MM.1S (cell line): ENCODE measurements at regions not wholly inside any gene's neighbourhood (a gene's known extent, or its start where the extent isn't known, plus 50 kb on each side); places are given as distances from the start of the nearest gene placed in this dataset.

Experiments used
- DNase-seq: peaks from one replicate; pipeline ENCODE4 v3.0.0-alpha.2; 2015
- H2AFZ ChIP-seq: fragments of 300-600 bp; sonication (generic); 2 replicates; pipeline ENCODE4 v1.6.0; 2016; ENCODE audit warnings: antibody characterized with exemption, low read length
- H3F3A ChIP-seq: fragments of 300-600 bp; sonication (generic); 2 replicates; pipeline ENCODE4 v1.6.1; 2016; ENCODE audit warnings: mild to moderate bottlenecking, antibody characterized with exemption, low read length, moderate library complexity, mixed read lengths; ENCODE audit not compliant: insufficient read depth
- H3K27ac ChIP-seq: fragments of 300-600 bp; sonication (generic); 2 replicates; pipeline ENCODE4 v1.5.1; 2016; ENCODE audit warnings: mild to moderate bottlenecking, low read length
- H3K27me3 ChIP-seq: fragments of 300-600 bp; sonication (generic); replicated peaks from 2 replicates; pipeline ENCODE4 v1.6.0; 2016; ENCODE audit warnings: low read length; ENCODE audit not compliant: insufficient read depth
- H3K36me3 ChIP-seq: fragments of 300-600 bp; sonication (generic); replicated peaks from 2 replicates; pipeline ENCODE4 v1.6.1; 2016; ENCODE audit warnings: mild to moderate bottlenecking, low read length, mixed read lengths; ENCODE audit not compliant: insufficient read depth
- H3K4me1 ChIP-seq: fragments of 300-600 bp; sonication (generic); 2 replicates; pipeline ENCODE4 v1.6.1; 2016; ENCODE audit warnings: low read length, mixed read lengths
- H3K4me2 ChIP-seq: fragments of 300-600 bp; sonication (generic); 2 replicates; pipeline ENCODE4 v1.6.0; 2016; ENCODE audit warnings: low read depth, low read length
- H3K4me3 ChIP-seq: fragments of 300-600 bp; sonication (generic); 2 replicates; pipeline ENCODE4 v1.5.1; 2016; ENCODE audit warnings: low read length, mixed read lengths
- H3K79me2 ChIP-seq: fragments of 300-600 bp; sonication (generic); 2 replicates; pipeline ENCODE4 v1.6.1; 2016; ENCODE audit warnings: mixed run types, low read length, mixed read lengths
- H3K9ac ChIP-seq: fragments of 300-600 bp; sonication (generic); 2 replicates; pipeline ENCODE4 v1.6.1; 2016; ENCODE audit warnings: low read length, mixed read lengths
- H3K9me2 ChIP-seq: fragments of 300-600 bp; sonication (generic); replicated peaks from 2 replicates; pipeline ENCODE4 v1.6.1; 2016; ENCODE audit warnings: mild to moderate bottlenecking, low read length, mixed read lengths; ENCODE audit not compliant: insufficient read depth
- H3K9me3 ChIP-seq: fragments of 300-600 bp; sonication (generic); replicated peaks from 2 replicates; pipeline ENCODE4 v1.6.1; 2016; ENCODE audit warnings: mild to moderate bottlenecking, low read length, mixed read lengths; ENCODE audit not compliant: insufficient read depth
- H4K20me1 ChIP-seq: fragments of 300-600 bp; sonication (generic); 2 replicates; pipeline ENCODE4 v1.6.1; 2016; ENCODE audit warnings: mild to moderate bottlenecking, low read length, moderate library complexity, mixed read lengths; ENCODE audit not compliant: insufficient read depth
- CTCF ChIP-seq: fragments of 300-600 bp; sonication (generic); IDR thresholded peaks from 2 replicates; pipeline ENCODE4 v1.5.1; 2016; ENCODE audit warnings: antibody characterized with exemption, low read length, mixed read lengths
- EZH2 ChIP-seq: fragments of 300-600 bp; sonication (generic); optimal IDR thresholded peaks from 2 replicates; pipeline ENCODE3; 2017; ENCODE audit warnings: low read depth, mild to moderate bottlenecking, antibody characterized with exemption, low read length, mixed read lengths
- EZH2phosphoT487 ChIP-seq: fragments of 300-600 bp; sonication (generic); IDR thresholded peaks from 2 replicates; pipeline ENCODE4 v1.6.1; 2018; ENCODE audit warnings: antibody characterized with exemption, low read length

DNA sequence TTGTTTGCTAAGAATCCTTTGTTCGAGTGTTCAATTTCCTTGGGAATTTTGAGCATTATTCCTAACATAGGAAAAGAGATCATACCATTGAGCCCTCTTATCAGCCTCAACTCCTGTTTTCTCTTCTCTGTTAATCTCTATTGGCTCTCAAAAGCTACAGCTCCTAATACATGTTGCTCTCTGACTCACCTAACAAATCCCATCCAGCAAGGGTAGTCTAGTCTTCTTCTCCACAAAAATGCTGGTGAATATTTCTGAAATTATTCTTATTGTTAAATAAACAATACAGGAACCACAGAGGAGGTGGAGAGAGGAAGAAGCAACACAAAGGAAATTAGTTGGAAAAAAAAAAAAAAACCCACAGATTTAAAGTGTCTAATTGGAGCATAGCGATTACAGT, 325.8 kb upstream of the NAALADL2 start:
- Histone ChIP-seq H3F3A (no peaks in the 10 kb centered on the region), H3K9me3 (no peaks in the 10 kb centered on the region), H2AFZ (no peak overlapping the region), H3K27ac (no peak overlapping the region), H4K20me1 (no peaks in the 10 kb centered on the region), H3K27me3 (no peaks in the 10 kb centered on the region), H3K79me2 (no peaks in the 10 kb centered on the region), H3K4me2 (no peak overlapping the region), H3K9me2 (no peaks in the 10 kb centered on the region), H3K36me3 (no peaks in the 10 kb centered on the region), H3K9ac (no peak overlapping the region), H3K4me1 (no peaks in the 10 kb centered on the region), H3K4me3 (no peak overlapping the region)
- DNase-seq = no peak
- TF ChIP-seq EZH2 = no peak
- no peak for TF ChIP-seq EZH2phosphoT487
- TF ChIP-seq CTCF = no peak

DNA sequence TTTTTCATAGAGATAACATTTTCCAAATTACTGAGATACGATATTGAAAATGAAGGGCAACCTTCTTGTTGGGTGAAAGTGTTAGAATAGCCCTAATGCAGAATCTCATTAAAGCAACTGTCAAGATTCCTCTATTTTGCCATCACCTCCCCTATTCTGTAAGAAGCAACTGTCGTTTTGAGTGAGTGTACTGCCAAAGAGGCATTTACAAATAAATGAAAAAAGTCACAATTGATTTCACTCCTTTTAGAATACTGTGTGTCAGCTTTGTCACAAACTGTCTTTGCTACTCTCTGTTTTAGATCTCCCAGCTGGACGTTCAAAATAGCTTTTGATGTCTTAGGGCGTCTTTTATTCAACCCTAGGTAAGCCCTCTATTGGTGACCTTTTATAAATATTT, 322.8 kb upstream of the NAALADL2 start:
- no peaks in the 10 kb centered on the region for H3K79me2 ChIP-seq
- H3K4me1 ChIP-seq = no peaks in the 10 kb centered on the region
- H3K27me3 ChIP-seq = no peaks in the 10 kb centered on the region
- H3K27ac ChIP-seq = no peak overlapping the region
- H2AFZ ChIP-seq = no peak overlapping the region
- no peak overlapping the region for H3K4me3 ChIP-seq
- H3K9me2 ChIP-seq = no peaks in the 10 kb centered on the region
- no peak for TF ChIP-seq EZH2
- TF ChIP-seq CTCF = no peak
- TF ChIP-seq EZH2phosphoT487 = no peak
- no peaks in the 10 kb centered on the region for H4K20me1 ChIP-seq
- no peak for DNase-seq
- H3K4me2 ChIP-seq = no peak overlapping the region
- no peaks in the 10 kb centered on the region for H3K9me3 ChIP-seq
- no peaks in the 10 kb centered on the region for H3F3A ChIP-seq
- H3K9ac ChIP-seq = no peak overlapping the region
- no peaks in the 10 kb centered on the region for H3K36me3 ChIP-seq

GRCh38 chr3:174538151-174538550, 321.0 kb upstream of the NAALADL2 start:
- no peak overlapping the region for H2AFZ ChIP-seq
- no peaks in the 10 kb centered on the region for H3K9me2 ChIP-seq
- no peaks in the 10 kb centered on the region for H3K36me3 ChIP-seq
- no peaks in the 10 kb centered on the region for H3K27me3 ChIP-seq
- no peak overlapping the region for H3K27ac ChIP-seq
- no peaks in the 10 kb centered on the region for H3K9me3 ChIP-seq
- no peaks in the 10 kb centered on the region for H4K20me1 ChIP-seq
- no peak overlapping the region for H3K9ac ChIP-seq
- H3F3A ChIP-seq = no peaks in the 10 kb centered on the region
- no peaks in the 10 kb centered on the region for H3K4me1 ChIP-seq
- no peak overlapping the region for H3K4me3 ChIP-seq
- TF ChIP-seq EZH2 = no peak
- TF ChIP-seq EZH2phosphoT487 = no peak
- no peak for TF ChIP-seq CTCF
- no peak for DNase-seq
- no peaks in the 10 kb centered on the region for H3K79me2 ChIP-seq
- H3K4me2 ChIP-seq = no peak overlapping the region
